HG03469 (cell line): ENCODE measurements at regions not wholly inside any gene's neighbourhood (a gene's known extent, or its start where the extent isn't known, plus 50 kb on each side); places are given as distances from the start of the nearest gene placed in this dataset.
"Not testable (repeated sequence)": the region's sequence is repeated elsewhere in the genome, so short reads cannot be mapped to it uniquely, and the experiment has no call there.

ENCODE experiments used
- ATAC-seq: cut with Tn5 transposase; IDR thresholded peaks from one replicate; pipeline ENCODE4 v1.9.1; 2021; ENCODE audit warnings: mild to moderate bottlenecking, moderate library complexity, moderate number of reproducible peaks; ENCODE audit not compliant: unreplicated experiment

GRCh38 chr12:83462419-83462818 lies 775.7 kb downstream of the TMTC2 start:
- ATAC-seq = no peak

GRCh38 chr12:83461336-83461935 lies 774.7 kb downstream of the TMTC2 start:
- no peak for ATAC-seq

- ATAC-seq = no peak
Observed at GRCh38 chr12:83451189-83451588, 764.5 kb downstream of the TMTC2 start.

- no peak for ATAC-seq
Observed at GRCh38 chr12:83434600-83434999, 747.9 kb downstream of the TMTC2 start.

GRCh38 chr12:83432176-83432719 lies 745.5 kb downstream of the TMTC2 start:
- ATAC-seq = no peak

GRCh38 chr12:83427586-83428136 lies 741.0 kb downstream of the TMTC2 start:
- not testable (repeated sequence) for ATAC-seq

GRCh38 chr12:83414981-83415380 lies 728.3 kb downstream of the TMTC2 start:
- ATAC-seq = no peak

GRCh38 chr12:83408851-83409250 lies 722.1 kb downstream of the TMTC2 start:
- no peak for ATAC-seq

- ATAC-seq = no peak
Observed at GRCh38 chr12:83408146-83408545, 721.4 kb downstream of the TMTC2 start.

- ATAC-seq = no peak
Observed at GRCh38 chr12:83404521-83404920, 717.8 kb downstream of the TMTC2 start.

- ATAC-seq = no peak
Observed at GRCh38 chr12:83390186-83390585, 703.5 kb downstream of the TMTC2 start.

GRCh38 chr12:83389237-83389996 lies 702.7 kb downstream of the TMTC2 start:
- no peak for ATAC-seq

GRCh38 chr12:83388551-83388950 lies 701.8 kb downstream of the TMTC2 start:
- ATAC-seq = no peak

- no peak for ATAC-seq
Observed at GRCh38 chr12:83386527-83387264, 700.0 kb downstream of the TMTC2 start.

- ATAC-seq = no peak
Observed at GRCh38 chr12:83378186-83378727, 691.6 kb downstream of the TMTC2 start.

- ATAC-seq = no peak
Observed at GRCh38 chr12:83365317-83365716, 678.6 kb downstream of the TMTC2 start.

- ATAC-seq = no peak
Observed at GRCh38 chr12:83361475-83361874, 674.8 kb downstream of the TMTC2 start.

GRCh38 chr12:83361071-83361470 lies 674.4 kb downstream of the TMTC2 start:
- ATAC-seq = no peak

GRCh38 chr12:83349907-83350611 lies 663.4 kb downstream of the TMTC2 start:
- ATAC-seq = no peak

- ATAC-seq = no peak
Observed at GRCh38 chr12:83346333-83346732, 659.6 kb downstream of the TMTC2 start.
